Endothelial cell of umbilical vein (primary cell): ENCODE measurements at regions not wholly inside any gene's neighbourhood (a gene's known extent, or its start where the extent isn't known, plus 50 kb on each side); places are given as distances from the start of the nearest gene placed in this dataset.

Source experiments
- BruUV-seq: library from RNA; stranded (reverse); fragments of 400-500 nt; replicated peaks from 2 replicates; lab custom pipeline; 2021; lab: Mats Ljungman, UMichigan
- CTCF ChIA-PET: fragments of 300-600, 350-600 bp; sonication (Branson Sonifier 250); formaldehyde crosslinking; loops from one replicate; lab custom pipeline; 2021; ENCODE audit warnings: antibody characterized with exemption, inconsistent platforms; lab: Charles Lee
- POLR2A ChIA-PET: fragments of 300-600, 350-600 bp; sonication (Branson Sonifier 250); formaldehyde crosslinking; loops from one replicate; lab custom pipeline; 2021; ENCODE audit warnings: antibody characterized with exemption, inconsistent platforms; lab: Charles Lee
- DNase-seq: peaks from one replicate; pipeline ENCODE4 v3.0.0-alpha.2; 2011; ENCODE audit warnings: low read depth, low spot score
- FAIRE-seq: peaks from 2 replicates; lab custom pipeline; 2011; peaks lifted over from hg19 to GRCh38; lab: Jason Lieb, UNC
- H2AFZ ChIP-seq: 2 replicates; pipeline ENCODE4 v1.6.0; 2012; ENCODE audit warnings: low read depth, low read length, control low read depth, inconsistent platforms
- H3K27ac ChIP-seq: 2 replicates; pipeline ENCODE4 v1.5.1; 2011; ENCODE audit warnings: low read depth, mild to moderate bottlenecking, control low read depth, low read length, moderate library complexity; ENCODE audit not compliant: insufficient read depth
- H3K27me3 ChIP-seq, 2 experiments: 2 replicates each; pipeline versions ENCODE4 v1.6.0 to v1.6.1; 2011; ENCODE audit warnings: low read length in 2 of 2, mixed read lengths in 1 of 2; ENCODE audit not compliant: control insufficient read depth in 2 of 2, insufficient read depth in 2 of 2
- H3K36me3 ChIP-seq, 2 experiments: 2 replicates in 1 of 2; 3 replicates in 1 of 2; pipeline ENCODE4 v1.5.1; 2011; ENCODE audit warnings: low read length in 2 of 2, mild to moderate bottlenecking in 1 of 2, moderate library complexity in 1 of 2; ENCODE audit not compliant: control insufficient read depth in 2 of 2, insufficient read depth in 2 of 2; ENCODE audit errors: extremely low read depth in 1 of 2
- H3K4me1 ChIP-seq: 3 replicates; pipeline ENCODE4 v1.5.1; 2011; ENCODE audit warnings: mild to moderate bottlenecking, low read length; ENCODE audit not compliant: control insufficient read depth, insufficient read depth; ENCODE audit errors: extremely low read depth
- H3K4me2 ChIP-seq: 2 replicates; pipeline ENCODE4 v1.6.1; 2011; ENCODE audit warnings: low read length, control low read depth, mixed read lengths; ENCODE audit not compliant: insufficient read depth
- H3K4me3 ChIP-seq, 3 experiments: fragments of 200-600 bp in 1 of 3; sonication (generic), shearing (Covaris generic) in 1 of 3; replicated peaks in 1 of 3; 2 replicates each; pipeline ENCODE4 v1.5.1; 2011 to 2016; ENCODE audit warnings: control low read depth in 3 of 3, low read length in 3 of 3, mild to moderate bottlenecking in 2 of 3, inconsistent platforms in 1 of 3, low read depth in 1 of 3, moderate library complexity in 1 of 3; ENCODE audit not compliant: insufficient read depth in 1 of 3
- H3K79me2 ChIP-seq: 2 replicates; pipeline ENCODE4 v1.6.0; 2012; ENCODE audit warnings: low read length, inconsistent platforms; ENCODE audit not compliant: control insufficient read depth, insufficient read depth
- H3K9ac ChIP-seq: replicated peaks from 2 replicates; pipeline ENCODE3; 2011; ENCODE audit warnings: low read length, control low read depth; ENCODE audit not compliant: insufficient read depth; ENCODE audit errors: extremely low read depth
- H3K9me1 ChIP-seq: replicated peaks from 3 replicates; pipeline ENCODE4 v1.6.0; 2011; ENCODE audit warnings: mild to moderate bottlenecking, low read length; ENCODE audit not compliant: control insufficient read depth, insufficient read depth; ENCODE audit errors: extremely low read depth
- H3K9me3 ChIP-seq: replicated peaks from 2 replicates; pipeline ENCODE4 v1.5.1; 2012; ENCODE audit warnings: low read length, inconsistent platforms; ENCODE audit not compliant: control insufficient read depth, insufficient read depth
- H4K20me1 ChIP-seq: replicated peaks from 2 replicates; pipeline ENCODE3; 2011; ENCODE audit warnings: mild to moderate bottlenecking, low read length; ENCODE audit not compliant: control insufficient read depth, insufficient read depth; ENCODE audit errors: extremely low read depth
- CTCF ChIP-seq, 2 donors: IDR thresholded peaks; 1 replicate in 1 of 2; 2 replicates in 1 of 2; pipeline ENCODE4 v1.5.1; 2011; ENCODE audit warnings: low read length in 2 of 2, mild to moderate bottlenecking in 2 of 2, moderate library complexity in 2 of 2, control low read depth in 1 of 2, inconsistent platforms in 1 of 2, low read depth in 1 of 2; ENCODE audit not compliant: insufficient read depth in 1 of 2; ENCODE audit errors: extremely low read depth in 1 of 2
- EZH2 ChIP-seq: IDR thresholded peaks from 2 replicates; pipeline ENCODE4 v1.6.1; 2012; ENCODE audit warnings: borderline replicate concordance, low read depth, mild to moderate bottlenecking, moderate library complexity, low read length, inconsistent platforms; ENCODE audit not compliant: severe bottlenecking
- FOS ChIP-seq: IDR thresholded peaks from 2 replicates; pipeline ENCODE4 v1.6.1; 2011; ENCODE audit warnings: mild to moderate bottlenecking, low read length, moderate library complexity, borderline replicate concordance; ENCODE audit not compliant: insufficient read depth
- GATA2 ChIP-seq: IDR thresholded peaks from 2 replicates; pipeline ENCODE4 v1.7.0; 2011; ENCODE audit warnings: low read depth, mild to moderate bottlenecking, moderate library complexity, mixed read lengths, low read length; ENCODE audit not compliant: insufficient read length, insufficient read depth
- JUN ChIP-seq: IDR thresholded peaks from 2 replicates; pipeline ENCODE4 v1.6.1; 2011; ENCODE audit warnings: borderline replicate concordance, low read depth; ENCODE audit not compliant: insufficient read length, insufficient read depth
- MAX ChIP-seq: IDR thresholded peaks from 2 replicates; pipeline ENCODE4 v1.6.1; 2011; ENCODE audit not compliant: insufficient read depth, insufficient read length
- MYC ChIP-seq: IDR thresholded peaks from one replicate; pipeline ENCODE4 v1.6.1; 2011; ENCODE audit warnings: mild to moderate bottlenecking, low read depth, low read length
- POLR2A ChIP-seq: IDR thresholded peaks from 2 replicates; pipeline ENCODE4 v1.6.1; 2012; ENCODE audit warnings: low read depth, mild to moderate bottlenecking, control low read depth, low read length
- POLR2AphosphoS5 ChIP-seq: IDR thresholded peaks from 2 replicates; pipeline ENCODE4 v1.6.1; 2012; ENCODE audit warnings: low read depth, mild to moderate bottlenecking, control low read depth, low read length, moderate library complexity; ENCODE audit not compliant: insufficient read depth
- dilution Hi-C: fragments of 300-500 bp; cut with MboI; formaldehyde crosslinking; loops from one replicate; pipeline ENCODE4 v1.15.0; 2019; ENCODE audit warnings: low sequenced_read_pairs; ENCODE audit not compliant: extremely low pct_ligation_motif_present
- intact Hi-C: fragments of 100-400 bp; cut with micrococcal nuclease; formaldehyde crosslinking; loops from one replicate; pipeline ENCODE4 v1.10.0; 2022

- Histone ChIP-seq H3K9me1 (no peaks in the 10 kb centered on the region), H3K27me3 (no peaks in the 10 kb centered on the region), H3K79me2 (no peaks in the 10 kb centered on the region), H2AFZ (no peak overlapping the region), H3K4me1 (no peaks in the 10 kb centered on the region), H3K4me3 (no peak overlapping the region), H3K9ac (no peak overlapping the region), H3K4me2 (no peak overlapping the region), H3K36me3 (no peaks in the 10 kb centered on the region), H3K9me3 (no peaks in the 10 kb centered on the region), H4K20me1 (no peaks in the 10 kb centered on the region), H3K27ac (no peak overlapping the region)
- DNase-seq, result no peak
- no TSS peak for BruUV-seq
- FAIRE-seq, result peak; percentile 15
- dilution Hi-C loops (no loop called here), intact Hi-C loops (no loop called here)
- ChIA-PET POLR2A (no interaction called here), CTCF (no interaction called here)
- TF ChIP-seq MAX (no peak), FOS (no peak), JUN (no peak), GATA2 (no peak), MYC (no peak), EZH2 (no peak), POLR2AphosphoS5 (no peak), CTCF (IDR thresholded peaks at IDR 0.05; ENCODE audit: extremely low read depth in 1 of 2, insufficient read depth in 1 of 2, low read depth in 1 of 2, low read length in 2 of 2) (no peak), POLR2A (no peak)
These were observed 110.7 kb upstream of the CTSC start for GRCh38 chr11:88448131-88448670.
